Activated CD8-positive, alpha-beta T cell treated with anti-CD3 and anti-CD28 coated beads, Interleukin-2, amount 10 ng/mL, durations not matched to agents 7 days and 5 days (primary cell): ENCODE measurements at regions not wholly inside any gene's neighbourhood (a gene's known extent, or its start where the extent isn't known, plus 50 kb on each side); places are given as distances from the start of the nearest gene placed in this dataset.
"Not testable (repeated sequence)": the region's sequence is repeated elsewhere in the genome, so short reads cannot be mapped to it uniquely, and the experiment has no call there.

Experiments used
- ATAC-seq: fragments of 150-1000 bp; cut with Tn5 transposase; one replicate; pipeline ENCODE4 v1.10.0; 2021; ENCODE audit warnings: moderate library complexity
- CTCF ChIA-PET: fragments of 350-600 bp; sonication (Branson Sonifier 250); formaldehyde crosslinking; loops from one replicate; lab custom pipeline; 2021; ENCODE audit warnings: antibody characterized with exemption; lab: Charles Lee
- POLR2A ChIA-PET: fragments of 350-600 bp; sonication (Branson Sonifier 250); formaldehyde crosslinking; loops from one replicate; lab custom pipeline; 2021; ENCODE audit warnings: antibody characterized with exemption; lab: Charles Lee
- DNase-seq: peaks from one replicate; pipeline ENCODE4 v3.0.0-alpha.2; 2020
- H3K27ac Mint-ChIP-seq: one replicate; pipeline ENCODE4 v1.8.0; 2021; ENCODE audit warnings: mild to moderate bottlenecking, mixed read lengths
- H3K27me3 Mint-ChIP-seq: one replicate; pipeline ENCODE4 v1.8.0; 2021; ENCODE audit warnings: low read depth, mixed read lengths
- H3K36me3 Mint-ChIP-seq: one replicate; pipeline ENCODE4 v1.8.0; 2021; ENCODE audit warnings: low read depth, mixed read lengths
- H3K4me1 Mint-ChIP-seq: one replicate; pipeline ENCODE4 v1.8.0; 2021; ENCODE audit warnings: low read depth, mixed read lengths
- H3K4me3 Mint-ChIP-seq: one replicate; pipeline ENCODE4 v1.8.0; 2021; ENCODE audit warnings: mild to moderate bottlenecking, mixed read lengths
- H3K9me3 Mint-ChIP-seq: one replicate; pipeline ENCODE4 v1.8.0; 2022; ENCODE audit warnings: mixed read lengths; ENCODE audit not compliant: insufficient read depth

DNA sequence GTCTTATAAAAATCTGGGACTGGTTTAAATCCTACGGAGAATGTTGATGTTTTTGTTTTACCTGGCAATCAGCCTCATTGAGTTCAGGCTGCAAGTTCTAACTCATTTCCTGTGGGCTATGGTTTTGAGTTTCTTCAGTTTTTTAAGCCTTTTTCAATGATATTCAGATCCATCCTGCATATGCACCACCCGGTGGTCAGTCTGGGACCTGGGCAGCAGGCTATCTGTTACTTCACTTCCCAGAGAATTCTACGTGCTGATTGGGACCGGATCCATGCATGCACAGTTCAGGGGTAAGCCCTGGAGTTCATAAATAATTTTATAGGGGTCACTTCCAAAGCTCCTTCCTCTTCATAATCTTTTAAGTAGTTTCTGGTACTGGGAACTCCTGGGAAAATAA is 339.2 kb upstream of the HNRNPA3 start:
- ChIA-PET CTCF (interaction anchor here (1.1 to 7.6 kb wide), 7 partner anchors 12 to 275 kb away, joined by 3 to 57 read pairs (median 4); no protein-coding TSS in a partner anchor), POLR2A (no interaction called here)
- H3K9me3 Mint-ChIP-seq, result peaks cover 42% of the 10 kb centered on the region
- H3K4me1 Mint-ChIP-seq, result peaks cover 27% of the 10 kb centered on the region
- ATAC-seq (no peak), DNase-seq (no peak)
- peaks cover 30% of the 10 kb centered on the region for H3K36me3 Mint-ChIP-seq
- H3K4me3 Mint-ChIP-seq, result no peak overlapping the region
- no peaks in the 10 kb centered on the region for H3K27me3 Mint-ChIP-seq
- peak overlapping the region; percentile 4 for H3K27ac Mint-ChIP-seq

DNA sequence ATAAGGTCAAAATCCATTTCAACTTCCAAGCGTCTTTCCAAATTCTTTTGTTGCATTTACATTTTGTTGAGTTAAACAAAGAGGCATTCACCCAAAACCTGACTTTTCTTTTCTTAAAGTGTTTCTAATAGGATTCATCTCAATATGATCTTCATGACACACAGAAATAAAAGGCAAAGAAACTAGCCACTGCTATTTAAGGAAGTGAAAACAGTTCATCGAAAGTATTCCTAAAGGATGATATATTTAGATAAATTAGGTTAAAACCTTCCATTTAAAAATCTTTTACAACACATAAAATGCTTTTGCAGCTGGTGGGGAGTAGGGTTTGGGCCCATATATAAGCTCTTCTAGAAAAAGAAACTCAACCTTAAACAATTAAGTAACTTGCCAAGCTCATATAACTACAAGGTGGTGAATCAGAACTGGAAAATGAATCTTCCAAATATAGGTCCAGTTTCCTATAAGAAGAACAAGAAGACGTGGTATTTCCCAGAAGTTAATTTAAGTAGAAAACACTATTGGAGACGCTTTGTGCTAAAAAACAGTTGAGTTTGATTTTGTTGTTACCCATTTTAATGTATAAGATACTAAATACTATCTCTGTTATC is 336.0 kb upstream of the HNRNPA3 start:
- no peak overlapping the region for H3K4me3 Mint-ChIP-seq
- CTCF ChIA-PET, result interaction anchor here (1.3 to 7.6 kb wide), 7 partner anchors 9 to 62 kb away, joined by 3 to 57 read pairs (median 4); no protein-coding TSS in a partner anchor
- peaks cover 18% of the 10 kb centered on the region for H3K36me3 Mint-ChIP-seq
- ATAC-seq, result no peak
- peaks cover 27% of the 10 kb centered on the region for H3K4me1 Mint-ChIP-seq
- H3K9me3 Mint-ChIP-seq, result peaks cover 29% of the 10 kb centered on the region
- no peak for DNase-seq
- no peak overlapping the region for H3K27ac Mint-ChIP-seq
- POLR2A ChIA-PET, result no interaction called here
- H3K27me3 Mint-ChIP-seq, result no peaks in the 10 kb centered on the region

DNA sequence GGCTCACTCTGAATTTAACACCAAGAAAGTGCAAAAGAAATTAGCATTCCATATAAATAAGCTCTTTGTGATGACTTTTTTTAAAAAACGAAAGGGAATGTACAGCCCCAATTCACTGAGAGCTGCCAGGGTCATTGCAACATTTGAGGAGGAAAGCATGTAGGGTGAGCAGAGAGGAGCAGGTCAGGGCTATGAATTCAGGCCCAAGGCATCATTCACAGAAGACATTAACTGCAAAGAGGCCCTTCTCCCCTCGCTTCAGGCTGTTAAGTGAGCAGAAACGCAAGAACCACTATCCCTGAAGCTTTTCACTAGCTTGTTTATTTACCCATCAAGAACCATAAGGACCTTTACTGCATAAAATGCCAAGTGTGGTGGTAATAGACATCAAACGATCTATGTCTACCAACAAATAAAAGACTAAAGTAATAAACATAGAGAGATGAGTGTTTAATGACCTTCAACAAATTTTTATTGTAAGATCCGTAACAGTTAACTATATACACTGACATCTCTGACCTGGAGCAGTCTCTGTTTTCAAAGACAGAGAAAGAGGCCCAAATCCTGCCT is 333.1 kb upstream of the HNRNPA3 start:
- peaks cover 10% of the 10 kb centered on the region for H3K9me3 Mint-ChIP-seq
- CTCF ChIA-PET, result no interaction called here
- H3K27me3 Mint-ChIP-seq, result no peaks in the 10 kb centered on the region
- ATAC-seq (no peak), DNase-seq (no peak)
- H3K27ac Mint-ChIP-seq, result no peak overlapping the region
- peaks cover 7% of the 10 kb centered on the region for H3K36me3 Mint-ChIP-seq
- H3K4me3 Mint-ChIP-seq, result no peak overlapping the region
- H3K4me1 Mint-ChIP-seq, result peaks cover 12% of the 10 kb centered on the region
- POLR2A ChIA-PET, result interaction anchor here (0.6 kb wide), 1 partner anchor 63 kb away, joined by 5 read pairs; no protein-coding TSS in a partner anchor

DNA sequence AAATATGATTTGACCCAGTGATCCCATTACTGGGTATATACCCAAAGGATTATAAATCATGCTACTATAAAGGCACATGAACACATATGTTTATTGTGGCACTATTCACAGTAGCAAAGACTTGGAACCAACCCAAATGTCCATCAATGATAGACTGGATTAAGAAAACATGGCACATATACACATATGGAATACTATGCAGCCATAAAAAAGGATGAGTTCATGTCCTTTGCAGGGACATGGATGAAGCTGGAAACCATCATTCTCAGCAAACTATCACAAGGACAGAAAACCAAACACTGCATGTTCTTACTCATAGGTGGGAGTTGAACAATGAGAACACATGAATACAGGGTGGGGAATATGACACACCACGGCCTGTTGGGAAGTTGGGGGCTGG is 330.5 kb upstream of the HNRNPA3 start:
- CTCF ChIA-PET, H3K9me3 Mint-ChIP-seq, H3K4me3 Mint-ChIP-seq, H3K4me1 Mint-ChIP-seq, H3K27ac Mint-ChIP-seq, ATAC-seq, DNase-seq, H3K36me3 Mint-ChIP-seq, H3K27me3 Mint-ChIP-seq, POLR2A ChIA-PET: not testable (repeated sequence)

DNA sequence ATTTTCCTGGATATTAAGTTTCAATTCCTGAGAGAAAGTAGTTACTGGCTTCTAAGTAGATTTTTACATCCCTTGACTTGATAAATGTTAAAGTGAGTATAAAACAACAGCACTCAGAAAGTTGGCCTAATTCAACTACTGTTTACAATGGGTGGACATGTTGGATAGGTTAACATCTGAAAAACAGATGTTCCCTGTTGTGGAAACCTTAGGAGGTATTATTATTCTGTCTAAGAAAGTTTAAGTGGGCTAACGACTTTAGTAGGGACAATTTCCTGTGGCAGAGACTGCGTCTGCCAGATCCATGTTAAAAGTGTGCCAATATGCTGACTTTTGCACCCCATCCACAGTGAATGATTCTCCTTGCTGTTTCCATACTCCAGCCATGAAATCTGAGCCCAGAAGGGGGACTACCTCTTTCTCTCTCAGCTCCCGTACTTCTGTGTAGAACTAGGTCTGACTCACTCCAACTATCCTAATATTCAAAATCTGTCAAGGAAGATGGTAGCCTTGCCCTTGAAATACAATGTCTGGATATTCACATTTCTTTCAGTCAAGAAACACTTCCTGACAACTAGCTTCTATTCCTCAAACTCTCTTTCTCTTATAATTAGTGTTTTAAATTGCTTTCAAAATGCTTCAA is 327.5 kb upstream of the HNRNPA3 start:
- ChIA-PET POLR2A (no interaction called here), CTCF (interaction anchor here (1.0 to 1.5 kb wide), 2 partner anchors 8 to 23 kb away, joined by 3 to 6 read pairs; no protein-coding TSS in a partner anchor)
- no peaks in the 10 kb centered on the region for H3K27me3 Mint-ChIP-seq
- ATAC-seq (no peak), DNase-seq (no peak)
- peaks cover 6% of the 10 kb centered on the region for H3K4me1 Mint-ChIP-seq
- H3K27ac Mint-ChIP-seq, result no peak overlapping the region
- H3K9me3 Mint-ChIP-seq, result no peaks in the 10 kb centered on the region
- H3K36me3 Mint-ChIP-seq, result peaks cover 3% of the 10 kb centered on the region
- H3K4me3 Mint-ChIP-seq, result no peak overlapping the region

DNA sequence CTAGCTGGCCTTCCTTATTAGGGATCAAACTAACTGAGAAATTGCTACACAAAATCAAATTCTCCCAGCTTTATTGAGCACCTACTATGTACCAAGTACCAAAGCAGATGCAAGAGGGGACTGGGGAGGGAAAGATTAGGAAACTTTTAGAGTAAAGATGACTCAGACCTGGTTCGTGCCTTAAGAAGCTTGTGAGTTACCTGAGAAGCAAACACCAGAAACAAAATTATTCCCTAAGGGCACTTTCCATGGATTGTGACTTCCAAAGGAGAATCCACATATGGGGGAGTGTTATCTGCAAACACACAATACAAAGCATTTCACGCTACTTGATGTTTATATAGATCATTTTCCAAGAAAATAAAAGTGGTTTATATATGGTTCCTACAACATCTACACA is 326.9 kb upstream of the HNRNPA3 start:
- ATAC-seq, result no peak
- Mint-ChIP-seq H3K9me3 (no peaks in the 10 kb centered on the region), H3K27ac (no peak overlapping the region), H3K4me1 (peaks cover 6% of the 10 kb centered on the region), H3K4me3 (no peak overlapping the region), H3K27me3 (no peaks in the 10 kb centered on the region), H3K36me3 (peaks cover 3% of the 10 kb centered on the region)
- ChIA-PET POLR2A (no interaction called here), CTCF (interaction anchor here (1.0 to 1.5 kb wide), 3 partner anchors 8 to 68 kb away, joined by 3 to 6 read pairs (median 4); no protein-coding TSS in a partner anchor)
- no peak for DNase-seq

DNA sequence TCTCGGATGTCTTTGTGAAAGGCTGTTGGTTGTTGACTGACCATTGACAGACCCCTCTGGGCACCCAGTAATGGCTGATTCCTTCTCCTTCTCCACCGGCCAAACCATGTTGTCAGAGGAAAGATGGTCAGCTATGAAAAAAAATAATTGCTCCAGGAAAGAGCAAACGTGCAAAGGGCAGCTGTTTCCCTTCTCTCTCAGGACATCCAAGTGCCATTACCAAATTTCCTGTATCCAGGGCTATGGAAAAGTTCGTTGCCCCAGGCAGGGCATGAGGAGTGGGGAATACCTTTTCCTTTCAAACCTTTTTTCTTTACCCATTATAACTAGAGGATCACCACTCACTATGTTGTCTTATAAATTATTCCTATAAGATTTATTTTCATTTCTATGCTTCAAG is 321.5 kb upstream of the HNRNPA3 start:
- Mint-ChIP-seq H3K36me3 (no peaks in the 10 kb centered on the region), H3K27me3 (peaks cover 3% of the 10 kb centered on the region), H3K9me3 (no peaks in the 10 kb centered on the region), H3K27ac (no peak overlapping the region), H3K4me1 (peaks cover 4% of the 10 kb centered on the region), H3K4me3 (no peak overlapping the region)
- CTCF ChIA-PET, result no interaction called here
- ATAC-seq (no peak), DNase-seq (no peak)
- POLR2A ChIA-PET, result no interaction called here

- Mint-ChIP-seq H3K4me1 (peaks cover 1% of the 10 kb centered on the region), H3K27me3 (peaks cover 3% of the 10 kb centered on the region), H3K36me3 (no peaks in the 10 kb centered on the region), H3K27ac (no peak overlapping the region), H3K9me3 (no peaks in the 10 kb centered on the region), H3K4me3 (no peak overlapping the region)
- no peak for ATAC-seq
- ChIA-PET POLR2A (no interaction called here), CTCF (no interaction called here)
- no peak for DNase-seq
Measured at GRCh38 chr2:176891857-176892256, 320.7 kb upstream of the HNRNPA3 start.

- no peak for DNase-seq
- Mint-ChIP-seq H3K9me3 (no peaks in the 10 kb centered on the region), H3K27me3 (peaks cover 3% of the 10 kb centered on the region), H3K4me3 (no peak overlapping the region), H3K36me3 (no peaks in the 10 kb centered on the region), H3K4me1 (peaks cover 5% of the 10 kb centered on the region), H3K27ac (no peak overlapping the region)
- ChIA-PET CTCF (interaction anchor here (1.0 to 1.1 kb wide), 2 partner anchors 78 to 265 kb away, joined by 3 to 4 read pairs; no protein-coding TSS in a partner anchor), POLR2A (no interaction called here)
- ATAC-seq, result no peak
Measured at GRCh38 chr2:176892676-176893226, 319.8 kb upstream of the HNRNPA3 start.

DNA sequence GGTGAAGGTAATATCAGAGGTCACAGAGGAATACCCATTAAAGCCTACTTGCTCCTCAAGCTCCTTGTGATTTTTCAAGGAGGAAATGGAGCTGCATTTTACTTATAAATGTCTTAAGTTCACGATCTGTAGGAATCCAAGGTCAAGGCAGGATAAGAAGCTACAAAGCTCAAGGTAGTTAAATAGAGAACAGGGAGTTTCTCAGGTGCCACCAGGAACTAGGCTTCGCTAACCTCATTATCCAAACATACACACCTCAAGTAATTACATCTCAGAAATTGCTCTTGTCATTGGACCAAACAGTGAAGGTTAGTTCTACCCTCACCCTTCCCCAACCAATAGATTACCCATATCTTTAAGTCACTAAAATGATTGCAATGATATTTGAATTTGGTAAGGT is 317.4 kb upstream of the HNRNPA3 start:
- H3K27ac Mint-ChIP-seq, result no peak overlapping the region
- ChIA-PET CTCF (interaction anchor here (1.3 kb wide), 1 partner anchor 8 kb away, joined by 3 read pairs; no protein-coding TSS in a partner anchor), POLR2A (no interaction called here)
- ATAC-seq, result no peak
- no peaks in the 10 kb centered on the region for H3K36me3 Mint-ChIP-seq
- DNase-seq, result no peak
- H3K4me3 Mint-ChIP-seq, result no peak overlapping the region
- no peaks in the 10 kb centered on the region for H3K9me3 Mint-ChIP-seq
- H3K4me1 Mint-ChIP-seq, result peaks cover 5% of the 10 kb centered on the region
- H3K27me3 Mint-ChIP-seq, result peaks cover 3% of the 10 kb centered on the region

- DNase-seq (no peak), ATAC-seq (no peak)
- Mint-ChIP-seq H3K27ac (no peak overlapping the region), H3K4me3 (no peak overlapping the region), H3K36me3 (peaks cover 2% of the 10 kb centered on the region), H3K4me1 (no peaks in the 10 kb centered on the region), H3K9me3 (peaks cover 5% of the 10 kb centered on the region), H3K27me3 (no peaks in the 10 kb centered on the region)
- ChIA-PET POLR2A (no interaction called here), CTCF (no interaction called here)
Measured at GRCh38 chr2:176902454-176902853, 310.1 kb upstream of the HNRNPA3 start.

- CTCF ChIA-PET, result interaction anchor here (1.0 kb wide), 1 partner anchor 244 kb away, joined by 3 read pairs; no protein-coding TSS in a partner anchor
- H3K27ac Mint-ChIP-seq, H3K4me1 Mint-ChIP-seq, H3K4me3 Mint-ChIP-seq, H3K36me3 Mint-ChIP-seq, H3K9me3 Mint-ChIP-seq, ATAC-seq, POLR2A ChIA-PET, DNase-seq, H3K27me3 Mint-ChIP-seq: not testable (repeated sequence)
Measured at GRCh38 chr2:176904053-176904452, 308.5 kb upstream of the HNRNPA3 start.
